Glutamatergic neuron (in vitro differentiated cells): ENCODE measurements at regions not wholly inside any gene's neighbourhood (a gene's known extent, or its start where the extent isn't known, plus 50 kb on each side); places are given as distances from the start of the nearest gene placed in this dataset.

Experiments
- DNase-seq: peaks from one replicate; pipeline ENCODE4 v3.0.0; 2022
- H3K27ac Mint-ChIP-seq: one replicate; pipeline ENCODE4 v1.8.0; 2020; ENCODE audit warnings: mild to moderate bottlenecking, mixed read lengths, inconsistent platforms; ENCODE audit not compliant: unreplicated experiment
- H3K27me3 Mint-ChIP-seq: one replicate; pipeline ENCODE4 v1.8.0; 2020; ENCODE audit warnings: mild to moderate bottlenecking, moderate library complexity, mixed read lengths, inconsistent platforms; ENCODE audit not compliant: unreplicated experiment
- H3K36me3 Mint-ChIP-seq: one replicate; pipeline ENCODE4 v1.8.0; 2020; ENCODE audit warnings: mild to moderate bottlenecking, mixed read lengths, inconsistent platforms; ENCODE audit not compliant: unreplicated experiment
- H3K4me1 Mint-ChIP-seq: one replicate; pipeline ENCODE4 v1.8.0; 2020; ENCODE audit warnings: mild to moderate bottlenecking, low read depth, mixed read lengths, inconsistent platforms; ENCODE audit not compliant: unreplicated experiment
- H3K4me3 Mint-ChIP-seq: one replicate; pipeline ENCODE4 v1.8.0; 2020; ENCODE audit warnings: mild to moderate bottlenecking, mixed read lengths, inconsistent platforms; ENCODE audit not compliant: unreplicated experiment
- H3K9me3 Mint-ChIP-seq: one replicate; pipeline ENCODE4 v1.8.0; 2020; ENCODE audit warnings: mild to moderate bottlenecking, moderate library complexity, mixed read lengths, inconsistent platforms; ENCODE audit not compliant: unreplicated experiment
- TF ChIP-seq, protein P1 (sequence below): fragments of 200-600 bp; sonication (generic); IDR thresholded peaks from one replicate; pipeline ENCODE4 v1.5.0; 2021; ENCODE audit not compliant: partially characterized antibody, unreplicated experiment

DNA sequence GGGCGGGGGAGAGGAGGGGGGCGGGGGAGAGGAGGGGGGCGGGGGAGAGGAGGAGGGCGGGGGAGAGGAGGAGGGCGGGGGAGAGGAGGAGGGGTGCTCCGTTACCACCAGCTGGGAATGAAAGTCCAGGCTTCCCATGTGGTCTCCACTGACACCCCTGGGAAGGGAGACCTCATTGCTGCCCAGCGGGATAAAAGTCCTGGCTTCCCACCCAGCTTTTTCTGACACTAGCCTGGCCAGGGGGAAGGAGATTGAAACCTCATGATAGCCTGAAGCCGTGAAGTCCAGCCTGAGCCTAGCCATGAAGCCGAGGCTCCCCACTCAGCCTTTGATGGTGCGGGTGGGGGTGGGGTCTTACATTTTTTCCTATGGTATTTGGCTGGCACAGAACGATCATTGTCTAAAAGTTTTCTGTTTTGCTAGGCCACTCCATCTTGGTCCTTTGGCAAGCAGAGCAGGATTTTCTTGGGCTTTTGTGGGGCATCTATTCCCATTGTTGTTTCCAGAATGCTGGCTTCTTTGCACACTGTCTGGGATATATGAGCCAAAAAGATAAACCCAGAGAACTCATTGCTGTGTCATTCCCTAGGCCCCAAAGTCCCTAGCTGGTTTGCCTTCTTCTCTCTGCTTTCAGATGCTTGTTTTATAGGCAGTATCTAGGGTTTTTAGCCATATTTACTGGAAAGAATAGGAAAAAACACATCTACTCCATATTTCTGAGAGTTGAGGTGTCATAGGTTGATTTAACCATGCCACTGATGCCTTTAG lies 65.3 kb upstream of the SMOX start:
- TF ChIP-seq, protein P1, sequence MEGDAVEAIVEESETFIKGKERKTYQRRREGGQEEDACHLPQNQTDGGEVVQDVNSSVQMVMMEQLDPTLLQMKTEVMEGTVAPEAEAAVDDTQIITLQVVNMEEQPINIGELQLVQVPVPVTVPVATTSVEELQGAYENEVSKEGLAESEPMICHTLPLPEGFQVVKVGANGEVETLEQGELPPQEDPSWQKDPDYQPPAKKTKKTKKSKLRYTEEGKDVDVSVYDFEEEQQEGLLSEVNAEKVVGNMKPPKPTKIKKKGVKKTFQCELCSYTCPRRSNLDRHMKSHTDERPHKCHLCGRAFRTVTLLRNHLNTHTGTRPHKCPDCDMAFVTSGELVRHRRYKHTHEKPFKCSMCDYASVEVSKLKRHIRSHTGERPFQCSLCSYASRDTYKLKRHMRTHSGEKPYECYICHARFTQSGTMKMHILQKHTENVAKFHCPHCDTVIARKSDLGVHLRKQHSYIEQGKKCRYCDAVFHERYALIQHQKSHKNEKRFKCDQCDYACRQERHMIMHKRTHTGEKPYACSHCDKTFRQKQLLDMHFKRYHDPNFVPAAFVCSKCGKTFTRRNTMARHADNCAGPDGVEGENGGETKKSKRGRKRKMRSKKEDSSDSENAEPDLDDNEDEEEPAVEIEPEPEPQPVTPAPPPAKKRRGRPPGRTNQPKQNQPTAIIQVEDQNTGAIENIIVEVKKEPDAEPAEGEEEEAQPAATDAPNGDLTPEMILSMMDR, result no peak
- H3K27ac Mint-ChIP-seq, result no peak overlapping the region
- DNase-seq, result no peak
- H3K4me1 Mint-ChIP-seq, result peaks cover 12% of the 10 kb centered on the region
- H3K27me3 Mint-ChIP-seq, result peaks cover 6% of the 10 kb centered on the region
- peaks cover 6% of the 10 kb centered on the region for H3K36me3 Mint-ChIP-seq
- H3K9me3 Mint-ChIP-seq, result peaks cover 6% of the 10 kb centered on the region
- peak overlapping the region; percentile 50 for H3K4me3 Mint-ChIP-seq

DNA sequence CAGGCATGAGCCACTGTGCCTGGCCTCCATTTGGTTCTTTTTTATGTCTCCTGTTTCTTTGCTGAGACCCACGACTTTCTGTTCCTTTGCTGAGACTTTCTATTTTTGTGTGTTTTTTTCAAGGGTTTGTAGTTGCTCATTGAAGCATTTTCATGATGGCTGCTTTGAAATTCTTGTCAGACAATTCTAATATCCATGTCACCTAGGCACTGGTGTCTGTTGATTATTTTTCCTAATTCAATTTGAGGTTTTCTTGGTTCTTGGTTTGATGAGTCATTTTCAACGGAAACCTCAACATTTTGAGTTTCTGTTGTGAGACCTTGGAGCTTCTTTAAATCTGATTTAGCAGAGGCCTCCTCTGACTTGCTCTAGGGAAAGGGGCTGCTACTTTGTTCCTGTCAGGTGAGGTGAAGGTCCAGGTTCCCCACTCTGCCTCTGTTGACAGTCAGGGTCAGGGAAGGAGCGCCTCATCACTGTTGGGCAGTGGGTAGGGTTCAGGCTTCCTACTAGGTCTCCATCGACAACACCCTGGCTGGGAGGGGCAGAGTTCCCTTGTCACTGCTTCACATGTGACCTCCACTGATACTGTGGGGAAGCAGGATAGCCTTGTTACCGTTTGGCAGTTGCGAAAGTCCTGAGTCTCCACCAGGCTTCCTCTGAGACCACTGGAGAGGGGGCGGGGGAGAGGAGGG lies 66.1 kb upstream of the SMOX start:
- Mint-ChIP-seq H3K27ac (no peak overlapping the region), H3K4me3 (peak overlapping the region; percentile 5), H3K4me1 (peaks cover 12% of the 10 kb centered on the region), H3K36me3 (peaks cover 6% of the 10 kb centered on the region), H3K9me3 (peaks cover 6% of the 10 kb centered on the region), H3K27me3 (peaks cover 6% of the 10 kb centered on the region)
- DNase-seq, result peak; percentile 30
- TF ChIP-seq, protein P1, result no peak

DNA sequence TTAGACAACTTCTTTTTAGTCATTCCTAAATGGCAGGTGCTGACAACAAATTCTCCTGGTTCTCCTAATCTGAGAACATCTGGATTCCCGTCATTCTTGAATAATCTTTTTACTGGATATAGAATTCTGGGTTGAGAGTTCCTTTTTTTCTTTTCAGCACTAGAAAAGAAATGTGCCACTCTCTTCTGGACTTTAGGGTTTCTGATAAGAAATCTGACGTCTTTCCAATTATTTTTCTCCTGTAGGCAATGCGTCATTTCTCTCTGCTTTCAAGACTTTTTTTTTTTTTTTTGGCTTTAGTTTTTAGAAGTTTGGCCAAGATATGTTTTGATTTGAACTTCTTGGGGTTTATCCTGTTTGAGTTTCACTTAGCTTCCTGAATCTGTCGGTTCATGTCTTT lies 66.1 kb upstream of the RNF24 start:
- H3K27ac Mint-ChIP-seq, result no peak overlapping the region
- peaks cover 6% of the 10 kb centered on the region for H3K36me3 Mint-ChIP-seq
- H3K4me1 Mint-ChIP-seq, result peaks cover 13% of the 10 kb centered on the region
- TF ChIP-seq, protein P1, result no peak
- H3K27me3 Mint-ChIP-seq, result peaks cover 1% of the 10 kb centered on the region
- peaks cover 6% of the 10 kb centered on the region for H3K9me3 Mint-ChIP-seq
- H3K4me3 Mint-ChIP-seq, result no peak overlapping the region
- DNase-seq, result no peak

DNA sequence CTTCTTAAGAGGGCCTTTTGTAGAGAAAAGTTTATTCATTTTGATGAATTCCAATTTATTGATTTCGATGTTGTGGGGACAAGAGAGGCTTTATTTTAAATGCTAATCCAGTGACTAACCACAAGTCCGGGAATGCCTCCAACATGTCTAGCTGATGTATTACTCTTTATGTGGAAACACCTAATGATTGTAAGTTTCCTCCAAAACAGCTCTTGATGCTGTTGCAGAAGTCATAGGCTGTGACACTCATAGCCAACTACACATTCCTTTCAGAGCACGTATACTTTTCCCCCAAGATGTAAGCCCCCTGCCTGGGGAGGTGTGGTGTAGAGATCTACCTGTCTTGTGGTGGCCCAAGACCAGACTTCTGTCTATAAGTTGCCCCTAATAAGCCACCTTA lies 61.3 kb upstream of the RNF24 start:
- no peaks in the 10 kb centered on the region for H3K9me3 Mint-ChIP-seq
- no peak overlapping the region for H3K4me3 Mint-ChIP-seq
- DNase-seq, result no peak
- peaks cover 10% of the 10 kb centered on the region for H3K4me1 Mint-ChIP-seq
- no peaks in the 10 kb centered on the region for H3K27me3 Mint-ChIP-seq
- H3K36me3 Mint-ChIP-seq, result peaks cover 4% of the 10 kb centered on the region
- H3K27ac Mint-ChIP-seq, result no peak overlapping the region
- TF ChIP-seq, protein P1, result no peak

DNA sequence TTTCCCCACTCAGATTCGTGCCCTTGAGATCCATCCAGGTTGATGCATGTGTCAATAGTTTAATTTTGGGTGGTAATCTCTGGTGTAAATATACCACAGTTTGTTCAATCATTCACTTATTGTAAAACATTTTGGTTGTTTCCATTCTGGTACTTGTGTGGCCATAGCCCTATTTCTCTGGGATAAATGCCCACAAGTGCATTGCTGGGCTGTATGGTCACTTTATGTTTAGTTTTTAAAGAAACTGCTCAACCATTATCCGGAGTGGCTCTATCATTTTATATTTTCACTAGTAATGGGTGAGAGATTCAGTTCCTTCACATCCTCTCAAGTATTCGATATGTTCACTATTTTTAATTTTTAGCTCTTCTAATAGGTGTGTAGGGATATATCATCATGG lies 60.7 kb upstream of the RNF24 start:
- TF ChIP-seq, protein P1, result no peak
- Mint-ChIP-seq H3K9me3 (no peaks in the 10 kb centered on the region), H3K27ac (no peak overlapping the region), H3K36me3 (no peaks in the 10 kb centered on the region), H3K4me3 (no peak overlapping the region), H3K4me1 (peaks cover 14% of the 10 kb centered on the region), H3K27me3 (peaks cover under 1% of the 10 kb centered on the region)
- DNase-seq, result no peak
